RWPE1 (cell line): ENCODE measurements at regions not wholly inside any gene's neighbourhood (a gene's known extent, or its start where the extent isn't known, plus 50 kb on each side); places are given as distances from the start of the nearest gene placed in this dataset.

ENCODE experiments used
- CTCF ChIA-PET: fragments of 350-600 bp; sonication (Branson Sonifier 250); formaldehyde crosslinking; extraction: SDS; loops from one replicate; lab custom pipeline; 2021; lab: Yijun Ruan, JAX
- POLR2A ChIA-PET: fragments of 400-600 bp; formaldehyde crosslinking; extraction: SDS; loops from one replicate; lab custom pipeline; 2020; ENCODE audit warnings: antibody characterized with exemption; ENCODE audit not compliant: low non-redundant PET; lab: Yijun Ruan, JAX
- DNase-seq: peaks from one replicate; pipeline ENCODE4 v3.0.0; 2012; ENCODE audit warnings: low spot score
- H3K27ac ChIP-seq: fragments of 450-650 bp; 2 replicates; pipeline ENCODE4 v1.5.1; 2017
- CTCF ChIP-seq: fragments of 450-650 bp; conservative IDR thresholded peaks from 2 replicates; pipeline ENCODE4 v1.5.1; 2017; ENCODE audit warnings: low read depth, mild to moderate bottlenecking

DNA sequence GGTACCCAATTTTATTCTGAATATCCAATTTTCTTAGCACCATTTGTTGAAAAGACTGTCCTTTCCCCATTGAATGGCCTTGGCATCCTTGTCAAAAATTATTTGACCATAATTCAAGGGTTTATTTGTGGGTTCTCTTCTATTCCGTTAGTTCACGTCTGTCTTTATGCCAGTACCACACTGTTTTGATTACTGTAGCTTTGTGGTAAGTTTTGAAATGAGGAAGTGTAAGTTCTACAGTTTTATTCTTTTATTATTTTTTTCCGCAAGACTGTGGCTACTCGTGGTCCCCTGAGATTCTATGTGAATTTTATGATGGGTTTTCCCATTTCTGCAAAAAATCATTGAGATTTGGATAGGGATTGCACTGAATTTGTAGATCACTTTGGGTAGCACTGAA is 402.6 kb downstream of the PLK2 start:
- CTCF ChIA-PET = interaction anchor here (0.6 kb wide), 1 partner anchor 33 kb away, joined by 5 read pairs; no protein-coding TSS in a partner anchor
- TF ChIP-seq CTCF = no peak
- no peak overlapping the region for H3K27ac ChIP-seq
- POLR2A ChIA-PET = no interaction called here
- no peak for DNase-seq

- no peak for DNase-seq
- no peak overlapping the region for H3K27ac ChIP-seq
- POLR2A ChIA-PET = no interaction called here
- CTCF ChIA-PET = no interaction called here
- no peak for TF ChIP-seq CTCF
Measured at GRCh38 chr5:58056546-58056945, 403.3 kb downstream of the PLK2 start.

- CTCF ChIA-PET = no interaction called here
- no peak for DNase-seq
- POLR2A ChIA-PET = no interaction called here
- no peak for TF ChIP-seq CTCF
- no peak overlapping the region for H3K27ac ChIP-seq
Measured at GRCh38 chr5:58054018-58054417, 405.9 kb downstream of the PLK2 start.

GRCh38 chr5:58048954-58049353 is 410.9 kb downstream of the PLK2 start:
- ChIA-PET CTCF (no interaction called here), POLR2A (no interaction called here)
- DNase-seq = no peak
- no peak overlapping the region for H3K27ac ChIP-seq
- TF ChIP-seq CTCF = no peak

GRCh38 chr5:58048185-58048925 is 411.5 kb downstream of the PLK2 start:
- POLR2A ChIA-PET = no interaction called here
- TF ChIP-seq CTCF = no peak

GRCh38 chr5:58046371-58046770 is 413.5 kb downstream of the PLK2 start:
- CTCF ChIA-PET = interaction anchor here (0.5 kb wide), 1 partner anchor 41 kb away, joined by 3 read pairs; no protein-coding TSS in a partner anchor
- no peak for DNase-seq
- TF ChIP-seq CTCF = no peak
- POLR2A ChIA-PET = no interaction called here
- no peak overlapping the region for H3K27ac ChIP-seq

More at GRCh38 chr5:58048185-58048925, 411.5 kb downstream of the PLK2 start:
- no peak overlapping the region for H3K27ac ChIP-seq
- CTCF ChIA-PET = interaction anchor here (0.7 kb wide), 1 partner anchor 66 kb away, joined by 3 read pairs; no protein-coding TSS in a partner anchor
- no peak for DNase-seq
